Mesenchymal stem cell (in vitro differentiated cells and primary cell): ENCODE measurements at regions not wholly inside any gene's neighbourhood (a gene's known extent, or its start where the extent isn't known, plus 50 kb on each side); places are given as distances from the start of the nearest gene placed in this dataset.
A peak's percentile ranks its signal among the peaks of the same experiment; 100 is the strongest.

Source experiments
- DNase-seq: peaks from one replicate; pipeline ENCODE4 v3.0.0-alpha.2; 2013
- H2AFZ ChIP-seq: one replicate; pipeline ENCODE4 v1.6.1; 2013; ENCODE audit warnings: low read depth, mild to moderate bottlenecking, control low read depth, inconsistent platforms, low read length, moderate library complexity
- H2AK5ac ChIP-seq: 2 replicates; pipeline ENCODE4 v1.6.1; 2013; ENCODE audit warnings: low read length, moderate library complexity, mild to moderate bottlenecking, inconsistent platforms; ENCODE audit not compliant: severe bottlenecking
- H2BK120ac ChIP-seq: one replicate; pipeline ENCODE4 v1.6.1; 2013; ENCODE audit warnings: low read depth, mild to moderate bottlenecking, inconsistent platforms, low read length, moderate library complexity
- H2BK12ac ChIP-seq, 2 experiments: one replicate each; pipeline ENCODE4 v1.6.1; 2013; ENCODE audit warnings: inconsistent platforms in 2 of 2, low read length in 2 of 2, mild to moderate bottlenecking in 2 of 2, moderate library complexity in 2 of 2, control low read depth in 1 of 2
- H2BK15ac ChIP-seq: one replicate; pipeline ENCODE4 v1.6.1; 2013; ENCODE audit warnings: mild to moderate bottlenecking, low read depth, inconsistent platforms; ENCODE audit not compliant: poor library complexity, severe bottlenecking
- H2BK5ac ChIP-seq: 2 replicates; pipeline ENCODE4 v1.6.1; 2013; ENCODE audit warnings: low read depth, mild to moderate bottlenecking, low read length, control low read depth, inconsistent platforms; ENCODE audit not compliant: poor library complexity, severe bottlenecking
- H3K14ac ChIP-seq, 2 experiments: one replicate each; pipeline ENCODE4 v1.6.1; 2013; ENCODE audit warnings: inconsistent platforms in 2 of 2, low read length in 2 of 2, control low read depth in 1 of 2, mild to moderate bottlenecking in 1 of 2, moderate library complexity in 1 of 2
- H3K18ac ChIP-seq, 2 experiments: one replicate each; pipeline ENCODE4 v1.6.1; 2013; ENCODE audit warnings: inconsistent platforms in 2 of 2, low read length in 2 of 2, control low read depth in 1 of 2, low read depth in 1 of 2, mild to moderate bottlenecking in 1 of 2
- H3K23ac ChIP-seq, 2 experiments: one replicate each; pipeline ENCODE4 v1.6.1; 2013; ENCODE audit warnings: inconsistent platforms in 2 of 2, low read length in 2 of 2, mild to moderate bottlenecking in 2 of 2, moderate library complexity in 2 of 2, control low read depth in 1 of 2
- H3K27ac ChIP-seq: 2 replicates; pipeline ENCODE4 v1.5.1; 2013; ENCODE audit warnings: mild to moderate bottlenecking, moderate library complexity, low read length, control low read depth, inconsistent platforms; ENCODE audit not compliant: poor library complexity, severe bottlenecking
- H3K27me3 ChIP-seq, 2 experiments: 2 replicates each; pipeline versions ENCODE4 v1.6.1 to v1.7.0; 2013; ENCODE audit warnings: low read length in 2 of 2, mild to moderate bottlenecking in 2 of 2, moderate library complexity in 2 of 2, control low read depth in 1 of 2, inconsistent platforms in 1 of 2; ENCODE audit not compliant: control insufficient read depth in 1 of 2, insufficient read depth in 1 of 2
- H3K36me3 ChIP-seq, 2 experiments: 2 replicates each; pipeline versions ENCODE4 v1.6.1 to v1.7.0; 2013; ENCODE audit warnings: low read length in 2 of 2, control low read depth in 1 of 2, inconsistent platforms in 1 of 2, low read depth in 1 of 2, mild to moderate bottlenecking in 1 of 2; ENCODE audit not compliant: insufficient read depth in 2 of 2, control insufficient read depth in 1 of 2
- H3K4ac ChIP-seq, 2 experiments: one replicate each; pipeline ENCODE4 v1.6.1; 2013; ENCODE audit warnings: inconsistent platforms in 2 of 2, low read length in 2 of 2, mild to moderate bottlenecking in 2 of 2, moderate library complexity in 2 of 2, control low read depth in 1 of 2, low read depth in 1 of 2
- H3K4me1 ChIP-seq: 2 replicates; pipeline ENCODE4 v1.6.1; 2013; ENCODE audit warnings: low read depth, low read length, control low read depth; ENCODE audit not compliant: control insufficient read depth, insufficient read depth
- H3K4me2 ChIP-seq: 2 replicates; pipeline ENCODE4 v1.6.1; 2013; ENCODE audit warnings: low read length, mild to moderate bottlenecking, inconsistent platforms; ENCODE audit not compliant: poor library complexity, severe bottlenecking
- H3K4me3 ChIP-seq, 2 experiments: 2 replicates each; pipeline versions ENCODE4 v1.5.1 to v1.7.0; 2013; ENCODE audit warnings: low read length in 2 of 2, mild to moderate bottlenecking in 2 of 2, control low read depth in 1 of 2, low read depth in 1 of 2; ENCODE audit not compliant: insufficient read depth in 1 of 2
- H3K79me1 ChIP-seq: replicated peaks from 2 replicates; pipeline ENCODE4 v1.6.1; 2013; ENCODE audit warnings: mild to moderate bottlenecking, control low read depth, low read length, inconsistent platforms; ENCODE audit not compliant: poor library complexity, severe bottlenecking
- H3K9ac ChIP-seq: 2 replicates; pipeline ENCODE4 v1.7.0; 2013; ENCODE audit warnings: mild to moderate bottlenecking, low read length, moderate library complexity
- H3K9me3 ChIP-seq: 2 replicates; pipeline ENCODE4 v1.7.0; 2013; ENCODE audit warnings: mild to moderate bottlenecking, low read length; ENCODE audit not compliant: control insufficient read depth
- H4K8ac ChIP-seq: one replicate; pipeline ENCODE4 v1.6.1; 2013; ENCODE audit warnings: inconsistent platforms, mild to moderate bottlenecking, low read length, moderate library complexity
- H4K91ac ChIP-seq: one replicate; pipeline ENCODE4 v1.6.1; 2013; ENCODE audit warnings: mild to moderate bottlenecking, low read length, inconsistent platforms
- WGBS: methylation state at CpG from one replicate; pipeline ENCODE4 v1.1.7; 2013; ENCODE audit warnings: mixed read lengths; 5-methylcytosine and 5-hydroxymethylcytosine counted together

- Histone ChIP-seq H3K4me3 (no peak overlapping the region), H2AK5ac (no peak overlapping the region), H3K23ac (no peak overlapping the region), H2BK5ac (no peak overlapping the region), H2BK120ac (no peak overlapping the region), H4K91ac (no peak overlapping the region), H4K8ac (no peak overlapping the region), H3K4me1 (no peaks in the 10 kb centered on the region), H2BK12ac (no peak overlapping the region), H3K27me3 (no peaks in the 10 kb centered on the region), H3K9ac (no peak overlapping the region), H3K79me1 (no peaks in the 10 kb centered on the region), H2BK15ac (no peak overlapping the region), H3K4ac (no peak overlapping the region), H3K18ac (no peak overlapping the region), H2AFZ (no peak overlapping the region), H3K36me3 (no peaks in the 10 kb centered on the region), H3K4me2 (no peak overlapping the region), H3K9me3 (no peaks in the 10 kb centered on the region), H3K14ac (no peak overlapping the region), H3K27ac (no peak overlapping the region)
- WGBS = 100% methylated on average over 1 of the region's 1 CpG
- DNase-seq = no peak
These were observed 759.0 kb upstream of the EPHA5 start for GRCh38 chr4:66429276-66429675.

DNA sequence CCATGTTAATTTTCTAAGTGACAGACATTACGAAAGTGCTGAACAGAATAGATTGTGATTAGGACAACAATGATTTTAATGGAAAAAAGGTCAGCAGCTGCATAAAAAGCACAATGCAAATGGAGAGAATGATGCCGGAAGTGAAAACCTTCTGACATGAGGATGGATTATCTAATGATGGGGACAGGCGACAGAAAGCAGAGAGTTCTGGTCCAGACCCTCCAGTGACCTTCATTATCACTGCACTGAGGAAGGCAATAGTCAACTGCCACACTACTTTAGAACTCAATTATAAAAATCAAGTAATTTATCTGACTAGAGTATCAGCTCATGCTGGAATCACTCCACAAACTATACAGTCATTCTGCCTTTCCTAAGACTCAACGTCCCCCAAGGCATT lies 746.1 kb upstream of the EPHA5 start:
- H3K9ac ChIP-seq = no peak overlapping the region
- H3K9me3 ChIP-seq = peaks cover 6% of the 10 kb centered on the region
- no peak overlapping the region for H3K23ac ChIP-seq
- no peaks in the 10 kb centered on the region for H3K36me3 ChIP-seq
- H3K79me1 ChIP-seq = no peaks in the 10 kb centered on the region
- no peak for DNase-seq
- H3K14ac ChIP-seq = no peak overlapping the region
- H3K18ac ChIP-seq = no peak overlapping the region
- no peak overlapping the region for H2BK120ac ChIP-seq
- no peak overlapping the region for H3K27ac ChIP-seq
- WGBS = 66% methylated on average over 3 of the region's 4 CpGs
- no peaks in the 10 kb centered on the region for H3K4me1 ChIP-seq
- H4K91ac ChIP-seq = no peak overlapping the region
- H2BK5ac ChIP-seq = no peak overlapping the region
- no peak overlapping the region for H3K4me2 ChIP-seq
- H2AK5ac ChIP-seq = no peak overlapping the region
- H2BK12ac ChIP-seq = no peak overlapping the region
- no peaks in the 10 kb centered on the region for H3K27me3 ChIP-seq
- no peak overlapping the region for H2AFZ ChIP-seq
- H2BK15ac ChIP-seq = no peak overlapping the region
- H3K4me3 ChIP-seq = no peak overlapping the region
- no peak overlapping the region for H3K4ac ChIP-seq
- no peak overlapping the region for H4K8ac ChIP-seq

DNA sequence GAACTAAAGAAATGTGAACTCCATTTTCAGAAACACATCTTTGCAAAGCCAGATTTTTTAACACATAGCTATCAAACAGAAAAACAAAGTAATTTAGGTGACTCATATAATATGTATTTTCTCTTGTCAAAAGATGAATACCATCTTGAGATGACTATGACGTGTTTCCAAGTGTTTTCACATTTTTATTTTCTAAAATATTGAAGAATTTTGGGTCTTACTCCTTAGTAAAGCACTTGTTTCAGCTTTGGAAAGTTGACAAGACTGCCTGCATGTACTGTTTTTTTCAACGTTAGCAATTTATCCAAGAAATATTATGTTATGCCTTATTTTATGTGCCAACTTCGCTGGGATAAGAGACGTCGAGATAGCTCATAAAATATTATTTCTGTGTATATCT lies 733.9 kb upstream of the EPHA5 start:
- Histone ChIP-seq H2BK12ac (no peak overlapping the region), H3K4ac (no peak overlapping the region), H4K91ac (no peak overlapping the region), H3K27me3 (no peaks in the 10 kb centered on the region), H3K14ac (no peak overlapping the region), H3K9ac (no peak overlapping the region), H2AFZ (no peak overlapping the region), H3K4me3 (no peak overlapping the region), H3K4me2 (no peak overlapping the region), H2AK5ac (no peak overlapping the region), H2BK120ac (no peak overlapping the region), H3K9me3 (no peaks in the 10 kb centered on the region), H3K18ac (no peak overlapping the region), H3K36me3 (no peaks in the 10 kb centered on the region), H4K8ac (no peak overlapping the region), H3K27ac (no peak overlapping the region), H2BK5ac (no peak overlapping the region), H2BK15ac (no peak overlapping the region), H3K79me1 (no peaks in the 10 kb centered on the region), H3K23ac (no peak overlapping the region), H3K4me1 (no peaks in the 10 kb centered on the region)
- 80% methylated on average over 4 of the region's 5 CpGs for WGBS
- no peak for DNase-seq

DNA sequence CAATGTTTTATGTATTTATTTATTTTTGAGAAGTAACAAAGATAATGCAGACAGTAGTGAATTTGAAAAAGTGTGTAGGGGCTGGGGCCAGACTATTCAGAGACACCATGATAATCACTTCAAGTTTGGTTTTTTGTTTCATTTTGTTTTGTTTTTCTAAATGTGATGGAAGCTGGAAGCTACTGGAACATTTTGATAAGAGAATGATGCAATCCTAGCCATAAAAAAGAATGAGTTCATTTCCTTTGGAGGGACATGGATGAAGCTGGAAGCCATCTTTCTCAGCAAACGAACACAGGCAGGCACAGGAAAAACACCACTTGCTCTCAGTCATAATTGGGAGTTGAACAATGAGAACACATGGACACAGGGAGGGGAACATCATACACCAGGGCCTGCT lies 706.6 kb upstream of the EPHA5 start:
- Histone ChIP-seq H3K4me2 (no peak overlapping the region), H2BK120ac (no peak overlapping the region), H3K9ac (no peak overlapping the region), H3K4me3 (no peak overlapping the region), H3K4ac (peak overlapping the region in 1 of 2 experiments; percentile 37), H4K8ac (peak overlapping the region; percentile 89), H2BK12ac (peak overlapping the region in 1 of 2 experiments; percentile 31), H2AK5ac (no peak overlapping the region), H4K91ac (no peak overlapping the region), H3K36me3 (no peaks in the 10 kb centered on the region), H3K27ac (no peak overlapping the region), H3K4me1 (no peaks in the 10 kb centered on the region), H3K18ac (peak overlapping the region in 1 of 2 experiments; percentile 34), H3K23ac (no peak overlapping the region), H2BK5ac (no peak overlapping the region), H3K9me3 (no peaks in the 10 kb centered on the region), H3K79me1 (no peaks in the 10 kb centered on the region), H3K14ac (no peak overlapping the region), H3K27me3 (no peaks in the 10 kb centered on the region), H2BK15ac (no peak overlapping the region), H2AFZ (peak overlapping the region; percentile 51)
- 47% methylated on average over 1 of the region's 1 CpG for WGBS
- DNase-seq = peak; percentile 24
